ENCODE measurements at regions not wholly inside any gene's neighbourhood (a gene's known extent, or its start where the extent isn't known, plus 50 kb on each side); places are given as distances from the start of the nearest gene placed in this dataset.

DNA sequence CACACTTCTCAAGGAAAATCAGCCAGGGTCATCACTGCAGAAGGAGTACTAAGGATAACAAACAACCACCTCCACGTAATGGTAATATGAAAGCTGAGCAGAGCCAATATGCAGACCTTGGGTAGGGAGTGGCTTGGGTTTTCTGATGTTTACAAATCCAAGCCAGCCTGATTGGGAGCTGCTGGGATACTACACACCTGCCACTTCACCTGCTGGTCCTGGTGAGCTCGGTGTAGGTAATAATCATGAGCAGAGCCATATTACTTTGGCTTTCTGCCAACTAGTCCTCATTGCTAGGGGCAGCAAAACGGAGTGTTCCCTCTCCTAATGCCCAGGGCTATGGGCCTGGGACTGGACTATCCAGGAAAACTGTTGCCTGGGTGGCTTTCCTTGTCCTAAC is 433.5 kb upstream of the PPP2R3A start:
- TF ChIP-seq, protein P1, sequence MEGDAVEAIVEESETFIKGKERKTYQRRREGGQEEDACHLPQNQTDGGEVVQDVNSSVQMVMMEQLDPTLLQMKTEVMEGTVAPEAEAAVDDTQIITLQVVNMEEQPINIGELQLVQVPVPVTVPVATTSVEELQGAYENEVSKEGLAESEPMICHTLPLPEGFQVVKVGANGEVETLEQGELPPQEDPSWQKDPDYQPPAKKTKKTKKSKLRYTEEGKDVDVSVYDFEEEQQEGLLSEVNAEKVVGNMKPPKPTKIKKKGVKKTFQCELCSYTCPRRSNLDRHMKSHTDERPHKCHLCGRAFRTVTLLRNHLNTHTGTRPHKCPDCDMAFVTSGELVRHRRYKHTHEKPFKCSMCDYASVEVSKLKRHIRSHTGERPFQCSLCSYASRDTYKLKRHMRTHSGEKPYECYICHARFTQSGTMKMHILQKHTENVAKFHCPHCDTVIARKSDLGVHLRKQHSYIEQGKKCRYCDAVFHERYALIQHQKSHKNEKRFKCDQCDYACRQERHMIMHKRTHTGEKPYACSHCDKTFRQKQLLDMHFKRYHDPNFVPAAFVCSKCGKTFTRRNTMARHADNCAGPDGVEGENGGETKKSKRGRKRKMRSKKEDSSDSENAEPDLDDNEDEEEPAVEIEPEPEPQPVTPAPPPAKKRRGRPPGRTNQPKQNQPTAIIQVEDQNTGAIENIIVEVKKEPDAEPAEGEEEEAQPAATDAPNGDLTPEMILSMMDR (conservative IDR thresholded peaks at IDR 0.05 in 1 of 2, IDR thresholded peaks at IDR 0.05 in 1 of 2; ENCODE audit: extremely low read depth in 1 of 2, insufficient read depth in 1 of 2, low read depth in 1 of 2, low read length in 2 of 2) = no peak
- TF ChIP-seq EZH2 (IDR thresholded peaks at IDR 0.05; ENCODE audit: borderline replicate concordance, low read length) = no peak

Measured in mammary epithelial cell (primary cell).